KMS-11 (cell line): ENCODE measurements at regions not wholly inside any gene's neighbourhood (a gene's known extent, or its start where the extent isn't known, plus 50 kb on each side); places are given as distances from the start of the nearest gene placed in this dataset.

Experiments
- H2AFZ ChIP-seq: fragments of 200-600 bp; sonication (generic); 2 replicates; pipeline ENCODE4 v1.6.1; 2016; ENCODE audit warnings: antibody characterized with exemption, mixed run types, low read depth
- H3K27ac ChIP-seq: fragments of 200-600 bp; sonication (generic); 2 replicates; pipeline ENCODE4 v1.6.1; 2016; ENCODE audit warnings: mild to moderate bottlenecking, mixed run types
- H3K27me3 ChIP-seq: fragments of 200-600 bp; sonication (generic); 2 replicates; pipeline ENCODE4 v1.6.1; 2017; ENCODE audit warnings: mild to moderate bottlenecking, low read depth, mixed run types, moderate library complexity; ENCODE audit not compliant: insufficient read depth
- H3K36me3 ChIP-seq: fragments of 200-600 bp; sonication (generic); 2 replicates; pipeline ENCODE4 v1.6.1; 2017; ENCODE audit warnings: mild to moderate bottlenecking, mixed run types; ENCODE audit not compliant: insufficient read depth
- H3K4me1 ChIP-seq: fragments of 200-600 bp; sonication (generic); 2 replicates; pipeline ENCODE4 v1.6.1; 2016; ENCODE audit warnings: mild to moderate bottlenecking, low read depth, mixed run types; ENCODE audit not compliant: poor library complexity, severe bottlenecking
- H3K4me2 ChIP-seq: fragments of 200-600 bp; sonication (generic); 2 replicates; pipeline ENCODE4 v1.7.0; 2016; ENCODE audit warnings: mild to moderate bottlenecking, mixed run types
- H3K4me3 ChIP-seq: fragments of 200-600 bp; sonication (generic); IDR thresholded peaks from 2 replicates; pipeline ENCODE4 v1.6.1; 2017; ENCODE audit warnings: low read depth, low read length, mixed read lengths; ENCODE audit not compliant: insufficient read depth
- H3K79me2 ChIP-seq: fragments of 200-600 bp; sonication (generic); 2 replicates; pipeline ENCODE4 v1.6.1; 2016; ENCODE audit warnings: low read depth, mixed run types; ENCODE audit not compliant: insufficient read depth
- H3K9ac ChIP-seq: fragments of 200-600 bp; sonication (generic); 2 replicates; pipeline ENCODE4 v1.6.1; 2016; ENCODE audit warnings: mild to moderate bottlenecking, mixed run types
- H4K20me1 ChIP-seq: fragments of 200-600 bp; sonication (generic); 2 replicates; pipeline ENCODE4 v1.6.1; 2016; ENCODE audit warnings: mild to moderate bottlenecking, mixed run types; ENCODE audit not compliant: insufficient read depth
- TF ChIP-seq, protein P1 (sequence below): fragments of 200-600 bp; sonication (generic); conservative IDR thresholded peaks from 2 replicates; pipeline ENCODE4 v1.6.1; 2017; ENCODE audit warnings: low read depth, mild to moderate bottlenecking, antibody characterized with exemption, low read length, moderate library complexity, mixed read lengths

DNA sequence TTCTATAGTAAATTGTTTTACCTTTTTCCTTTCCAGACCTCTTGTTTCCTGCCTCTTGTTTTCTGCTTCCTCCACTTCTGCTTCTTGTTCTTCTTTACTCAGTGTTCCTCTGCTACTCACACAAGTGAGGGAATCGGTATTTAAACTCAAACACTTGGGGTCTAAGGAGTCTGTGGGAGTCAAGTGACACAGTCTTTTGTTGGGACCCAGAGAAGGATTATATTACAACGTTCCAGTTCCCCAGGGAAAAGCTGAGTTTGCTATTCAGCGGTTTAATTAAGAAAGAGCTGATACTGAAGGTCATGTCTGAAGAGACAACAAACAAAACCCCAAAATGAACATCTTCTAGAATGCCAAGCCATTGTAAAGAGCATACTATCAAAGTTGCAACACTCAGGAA, 107.8 kb upstream of the CITED2 start:
- Histone ChIP-seq H3K4me1 (peaks cover 39% of the 10 kb centered on the region), H3K36me3 (no peaks in the 10 kb centered on the region), H3K4me3 (no peak overlapping the region), H3K4me2 (peak overlapping the region; percentile 96), H3K9ac (no peak overlapping the region), H4K20me1 (no peaks in the 10 kb centered on the region), H3K79me2 (no peaks in the 10 kb centered on the region), H3K27ac (peak overlapping the region; percentile 70), H3K27me3 (no peaks in the 10 kb centered on the region), H2AFZ (peak overlapping the region; percentile 76)
- TF ChIP-seq, protein P1, sequence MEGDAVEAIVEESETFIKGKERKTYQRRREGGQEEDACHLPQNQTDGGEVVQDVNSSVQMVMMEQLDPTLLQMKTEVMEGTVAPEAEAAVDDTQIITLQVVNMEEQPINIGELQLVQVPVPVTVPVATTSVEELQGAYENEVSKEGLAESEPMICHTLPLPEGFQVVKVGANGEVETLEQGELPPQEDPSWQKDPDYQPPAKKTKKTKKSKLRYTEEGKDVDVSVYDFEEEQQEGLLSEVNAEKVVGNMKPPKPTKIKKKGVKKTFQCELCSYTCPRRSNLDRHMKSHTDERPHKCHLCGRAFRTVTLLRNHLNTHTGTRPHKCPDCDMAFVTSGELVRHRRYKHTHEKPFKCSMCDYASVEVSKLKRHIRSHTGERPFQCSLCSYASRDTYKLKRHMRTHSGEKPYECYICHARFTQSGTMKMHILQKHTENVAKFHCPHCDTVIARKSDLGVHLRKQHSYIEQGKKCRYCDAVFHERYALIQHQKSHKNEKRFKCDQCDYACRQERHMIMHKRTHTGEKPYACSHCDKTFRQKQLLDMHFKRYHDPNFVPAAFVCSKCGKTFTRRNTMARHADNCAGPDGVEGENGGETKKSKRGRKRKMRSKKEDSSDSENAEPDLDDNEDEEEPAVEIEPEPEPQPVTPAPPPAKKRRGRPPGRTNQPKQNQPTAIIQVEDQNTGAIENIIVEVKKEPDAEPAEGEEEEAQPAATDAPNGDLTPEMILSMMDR, result no peak

DNA sequence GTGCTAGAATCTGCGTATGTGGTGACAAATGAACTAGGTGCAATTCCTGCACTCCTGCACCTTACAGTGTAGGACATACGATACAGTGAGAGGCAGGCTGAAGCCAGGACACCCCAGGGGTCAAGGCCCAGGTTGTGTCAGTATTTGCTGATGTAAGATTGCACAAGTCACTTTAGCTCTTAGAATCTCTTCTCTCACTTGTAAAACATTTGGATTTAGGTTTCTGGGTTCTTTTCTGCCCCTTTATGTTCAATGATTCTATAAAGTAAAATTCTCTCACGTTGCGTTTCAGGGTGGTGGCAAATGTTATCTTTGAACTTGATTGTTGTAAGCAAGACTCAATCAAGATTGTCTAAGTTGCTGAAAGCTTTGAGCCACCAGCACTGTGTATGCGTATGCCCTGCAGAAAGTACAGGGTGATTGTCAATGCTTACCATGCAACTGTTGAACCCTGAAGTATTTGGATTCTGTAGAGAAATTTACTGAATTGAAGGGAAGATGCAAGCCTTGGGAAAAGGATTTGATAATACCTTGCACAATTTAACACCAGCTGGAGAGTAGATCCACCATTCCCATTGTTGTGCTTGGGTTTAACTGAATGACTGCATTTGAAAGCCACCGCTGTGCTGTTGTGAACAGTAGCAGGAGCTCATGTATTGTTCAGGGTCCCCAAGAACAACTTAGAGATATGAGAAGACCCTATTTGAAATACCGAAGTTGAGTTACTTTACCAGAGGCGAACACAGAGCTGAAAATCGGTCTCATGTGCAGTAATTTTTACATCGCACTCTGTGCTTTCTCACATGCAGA, 106.1 kb upstream of the CITED2 start:
- Histone ChIP-seq H3K4me1 (peaks cover 53% of the 10 kb centered on the region), H3K27ac (no peak overlapping the region), H3K9ac (no peak overlapping the region), H3K79me2 (no peaks in the 10 kb centered on the region), H3K4me3 (no peak overlapping the region), H4K20me1 (no peaks in the 10 kb centered on the region), H3K36me3 (no peaks in the 10 kb centered on the region), H3K4me2 (no peak overlapping the region), H3K27me3 (no peaks in the 10 kb centered on the region), H2AFZ (no peak overlapping the region)
- TF ChIP-seq, protein P1, result no peak

DNA sequence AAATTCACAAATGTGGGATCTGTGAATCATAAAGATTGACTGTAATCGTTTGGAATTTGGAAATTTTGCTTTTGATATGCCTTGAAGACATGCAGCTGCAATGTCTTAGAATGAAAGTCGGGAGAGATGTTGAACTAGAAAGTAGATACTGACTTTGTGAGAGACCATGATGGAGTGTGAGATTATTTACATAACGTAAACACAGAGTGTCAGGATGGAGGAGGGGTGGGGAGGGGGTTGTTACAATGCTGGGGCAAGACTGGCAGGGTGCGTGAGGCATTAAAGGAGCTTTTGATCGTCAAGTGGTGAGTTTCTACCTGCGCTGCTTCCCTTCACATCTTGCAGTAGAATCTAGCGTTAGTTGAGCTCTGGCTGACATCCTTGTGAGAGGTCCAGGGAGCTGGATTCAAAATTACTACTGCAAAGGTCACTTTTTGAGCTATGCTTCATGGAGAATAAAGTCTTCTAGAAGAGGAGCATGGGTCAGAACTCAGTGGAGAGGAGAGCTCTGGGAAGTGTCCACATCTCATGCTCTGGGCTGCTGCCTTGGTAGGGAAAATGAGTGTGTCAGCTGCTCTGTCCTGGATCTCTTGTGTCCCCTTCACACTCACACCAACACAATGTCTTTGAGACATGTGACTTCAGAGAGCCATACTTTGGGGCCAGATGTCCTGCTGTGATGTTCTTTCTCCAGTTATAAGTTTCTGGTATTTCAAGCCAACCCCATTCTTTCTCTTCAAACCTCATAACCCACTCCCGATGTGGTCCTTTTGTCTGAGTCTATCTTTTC, 105.2 kb upstream of the CITED2 start:
- Histone ChIP-seq H3K79me2 (no peaks in the 10 kb centered on the region), H3K4me2 (no peak overlapping the region), H3K36me3 (no peaks in the 10 kb centered on the region), H4K20me1 (no peaks in the 10 kb centered on the region), H3K4me1 (peaks cover 63% of the 10 kb centered on the region), H3K9ac (no peak overlapping the region), H2AFZ (no peak overlapping the region), H3K27me3 (no peaks in the 10 kb centered on the region), H3K4me3 (no peak overlapping the region), H3K27ac (no peak overlapping the region)
- TF ChIP-seq, protein P1, result no peak

DNA sequence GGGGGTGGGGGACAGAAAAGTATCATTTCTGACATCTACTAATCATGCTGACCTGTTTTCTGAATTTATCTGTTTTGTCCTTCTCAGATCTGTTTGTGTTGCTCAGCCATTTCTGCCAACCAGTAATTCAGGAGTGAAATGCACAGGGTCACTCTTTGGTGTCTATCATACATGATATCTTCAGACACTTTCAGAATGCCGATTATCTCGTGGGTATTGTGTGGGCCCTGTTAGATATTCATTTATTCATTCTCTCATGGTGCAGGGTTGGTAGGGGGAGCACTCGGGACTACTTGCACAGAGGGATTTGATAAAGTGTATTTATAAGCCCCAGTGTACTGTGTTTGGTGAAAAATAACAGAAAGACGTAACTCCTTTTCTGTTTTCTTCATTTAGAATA, 101.2 kb upstream of the CITED2 start:
- H3K27me3 ChIP-seq, result no peaks in the 10 kb centered on the region
- H3K4me3 ChIP-seq, result no peak overlapping the region
- TF ChIP-seq, protein P1, result no peak
- H3K36me3 ChIP-seq, result no peaks in the 10 kb centered on the region
- no peak overlapping the region for H3K9ac ChIP-seq
- no peak overlapping the region; the same call in 1 of the 2 replicates for H3K4me2 ChIP-seq
- no peaks in the 10 kb centered on the region for H4K20me1 ChIP-seq
- no peak overlapping the region for H3K27ac ChIP-seq
- H3K4me1 ChIP-seq, result peaks cover 60% of the 10 kb centered on the region
- no peak overlapping the region for H2AFZ ChIP-seq
- H3K79me2 ChIP-seq, result no peaks in the 10 kb centered on the region
